ENCODE measurements at regions not wholly inside any gene's neighbourhood (a gene's known extent, or its start where the extent isn't known, plus 50 kb on each side); places are given as distances from the start of the nearest gene placed in this dataset.

DNA sequence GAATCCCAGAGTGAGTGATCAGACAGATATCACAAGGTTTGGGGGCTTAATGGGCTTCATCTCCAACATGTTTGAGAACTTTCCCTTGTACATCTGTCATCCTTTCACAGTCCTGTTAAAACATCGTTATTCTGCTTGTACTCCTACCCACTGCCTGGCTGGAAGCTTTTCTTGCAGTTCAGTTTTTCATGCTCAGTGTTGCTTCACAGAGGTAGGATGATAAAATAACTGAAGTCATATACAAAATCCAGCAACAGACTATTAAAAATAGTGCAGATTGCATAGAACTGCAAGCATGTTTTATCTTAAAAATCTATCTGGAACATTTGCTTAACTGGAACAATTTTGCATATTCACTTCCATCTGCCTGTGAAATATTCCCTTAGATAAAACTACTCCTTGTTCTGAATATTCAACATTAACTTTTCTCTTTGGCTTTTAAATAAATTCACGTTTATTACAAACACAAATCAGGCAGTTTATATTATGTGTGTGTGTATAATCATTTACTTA lies 579.6 kb upstream of the IGFBP7 start:
- DNase-seq (ENCODE audit: low read depth), result no peak

DNA sequence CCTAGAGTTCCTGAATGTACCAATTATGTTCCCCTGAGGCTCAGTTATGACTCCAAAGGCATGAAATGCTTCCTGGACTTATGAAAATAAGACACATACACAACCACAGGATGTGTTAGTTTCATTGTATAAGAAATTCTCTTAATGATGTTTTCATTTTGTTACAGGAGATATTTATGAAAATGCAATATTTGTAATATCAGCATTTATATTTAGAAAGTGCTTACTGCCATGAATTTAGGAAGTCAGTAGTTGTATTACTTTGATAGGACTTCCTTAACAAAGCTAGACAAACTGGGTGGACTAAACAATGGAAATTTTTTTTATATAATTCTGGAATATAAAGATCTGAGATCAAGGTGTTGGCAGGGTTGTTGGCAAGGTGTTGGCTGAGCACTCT lies 572.1 kb upstream of the IGFBP7 start:
- no peak for DNase-seq (ENCODE audit: low read depth)

DNA sequence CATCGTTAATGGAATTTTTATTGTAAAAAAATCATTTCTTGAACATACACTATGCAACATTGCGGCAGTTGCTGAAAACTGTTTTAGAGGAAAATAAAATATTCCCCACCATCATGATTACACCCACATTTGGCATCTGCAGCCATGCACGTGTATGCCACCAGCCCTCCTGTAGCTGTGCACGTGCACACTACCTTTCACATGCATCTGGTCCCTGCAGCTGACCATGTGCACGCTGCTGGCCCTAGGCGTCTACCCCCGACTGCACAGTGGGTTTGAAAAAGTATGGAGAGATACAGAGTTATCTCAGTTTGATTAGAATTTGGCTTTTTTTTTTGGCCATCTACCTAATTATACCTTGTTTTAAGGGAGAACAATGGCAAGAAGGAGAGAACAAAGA lies 569.8 kb upstream of the IGFBP7 start:
- DNase-seq (ENCODE audit: low read depth), result no peak

DNA sequence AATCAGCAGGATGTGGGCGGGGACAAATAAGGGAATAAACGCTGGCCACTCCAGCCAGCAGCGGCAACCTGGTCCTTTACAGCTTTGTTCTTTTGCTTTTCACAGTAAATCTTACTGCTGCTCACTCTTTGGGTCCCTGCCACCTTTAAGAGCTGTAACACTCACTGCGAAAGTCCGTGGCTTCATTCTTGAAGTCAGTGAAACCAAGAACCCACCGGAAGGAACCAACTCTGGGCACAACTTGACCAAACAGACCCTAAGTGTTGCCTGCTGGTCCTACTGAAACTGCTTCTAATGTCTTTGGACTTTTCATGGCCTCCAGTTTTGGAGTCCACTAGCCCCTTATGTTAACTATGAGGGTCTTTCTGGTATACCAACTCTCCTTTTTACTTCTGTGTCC lies 566.2 kb upstream of the IGFBP7 start:
- DNase-seq (ENCODE audit: low read depth), result no peak

GRCh38 chr4:57672846-57673433 lies 562.8 kb upstream of the IGFBP7 start:
- DNase-seq (ENCODE audit: low read depth), result no peak

- DNase-seq (ENCODE audit: low read depth), result no peak
Measured at GRCh38 chr4:57668621-57669020, 558.4 kb upstream of the IGFBP7 start.

GRCh38 chr4:57665806-57666205 lies 555.6 kb upstream of the IGFBP7 start:
- no peak for DNase-seq (ENCODE audit: low read depth)

GRCh38 chr4:57661517-57662090 lies 551.4 kb upstream of the IGFBP7 start:
- DNase-seq (ENCODE audit: low read depth), result no peak

DNA sequence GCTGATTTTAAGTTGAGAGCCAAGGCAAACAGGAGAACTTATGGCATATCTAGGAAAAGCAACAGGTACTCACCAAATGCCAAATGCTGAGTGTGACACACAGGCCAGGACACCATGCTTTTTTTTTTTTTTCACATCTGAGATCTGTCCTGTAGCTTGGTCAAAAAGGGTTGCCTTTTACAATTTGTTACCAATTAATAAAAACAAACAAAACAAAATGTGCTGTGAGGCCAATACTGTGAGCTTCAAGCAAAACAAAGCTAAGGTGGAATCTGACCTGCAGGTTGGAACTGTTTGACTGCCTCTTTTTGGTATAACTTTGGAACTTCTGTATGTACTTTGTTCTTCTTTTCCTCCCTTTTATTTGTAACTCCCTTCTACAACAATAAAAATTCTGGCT lies 548.5 kb upstream of the IGFBP7 start:
- no peak for DNase-seq (ENCODE audit: low read depth)

GRCh38 chr4:57658188-57658587 lies 548.0 kb upstream of the IGFBP7 start:
- DNase-seq (ENCODE audit: low read depth), result no peak

- DNase-seq (ENCODE audit: low read depth), result no peak
Measured at GRCh38 chr4:57655342-57655741, 545.2 kb upstream of the IGFBP7 start.

GRCh38 chr4:57652779-57653178 lies 542.6 kb upstream of the IGFBP7 start:
- DNase-seq (ENCODE audit: low read depth), result no peak

DNA sequence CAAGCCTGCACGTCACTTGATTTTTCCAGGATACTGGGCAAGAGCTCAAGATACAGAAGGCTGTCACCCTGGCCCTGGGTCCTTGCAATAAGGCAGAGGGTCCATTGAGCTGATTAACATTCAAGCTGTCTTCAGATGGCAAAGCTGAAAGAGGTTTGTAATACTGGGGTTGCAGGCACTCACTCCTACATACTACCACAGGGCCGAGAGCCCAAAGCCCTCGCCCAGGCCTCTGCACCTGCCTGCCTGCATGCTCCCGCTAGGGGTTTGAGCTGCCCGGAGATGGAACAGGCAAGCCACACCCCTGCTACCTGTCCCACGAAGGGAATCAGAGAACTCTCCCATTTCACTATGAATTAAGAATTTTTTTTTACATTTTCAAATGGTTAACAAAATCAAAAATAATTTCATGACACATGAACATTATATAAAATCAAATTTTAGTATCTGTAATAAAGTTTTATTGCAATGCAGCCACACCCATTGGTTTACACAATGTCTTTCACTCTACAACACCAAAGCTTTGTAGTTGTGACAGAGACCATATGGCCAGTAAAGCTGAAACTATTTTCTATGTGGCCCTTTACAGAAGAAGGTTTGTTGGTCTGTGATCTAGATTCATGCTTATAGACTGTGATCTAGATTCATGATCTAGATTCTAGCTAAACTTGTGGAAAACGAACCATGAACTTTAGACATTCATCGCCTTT lies 530.4 kb upstream of the IGFBP7 start:
- DNase-seq (ENCODE audit: low read depth), result no peak

- no peak for DNase-seq (ENCODE audit: low read depth)
Measured at GRCh38 chr4:57639561-57640382, 529.6 kb upstream of the IGFBP7 start.

DNA sequence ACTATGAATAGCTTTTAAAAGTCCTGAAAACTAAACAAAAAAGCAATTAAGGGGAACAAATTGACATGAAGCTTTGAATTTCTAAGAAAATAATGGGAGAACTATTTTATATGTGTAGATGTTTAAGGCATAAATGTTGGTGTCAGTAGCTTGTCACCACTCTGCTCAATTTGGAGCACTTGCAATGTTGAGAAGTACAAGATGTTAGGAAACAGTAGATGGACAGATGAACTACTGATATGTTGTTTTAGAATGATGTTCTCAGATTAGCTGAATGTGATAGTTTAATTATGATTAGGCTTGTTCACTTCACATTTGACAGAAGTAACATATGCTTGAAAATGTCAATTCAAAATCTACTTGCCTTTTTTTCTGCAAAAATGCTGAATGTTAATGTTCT lies 525.7 kb upstream of the IGFBP7 start:
- no peak for DNase-seq (ENCODE audit: low read depth)

DNA sequence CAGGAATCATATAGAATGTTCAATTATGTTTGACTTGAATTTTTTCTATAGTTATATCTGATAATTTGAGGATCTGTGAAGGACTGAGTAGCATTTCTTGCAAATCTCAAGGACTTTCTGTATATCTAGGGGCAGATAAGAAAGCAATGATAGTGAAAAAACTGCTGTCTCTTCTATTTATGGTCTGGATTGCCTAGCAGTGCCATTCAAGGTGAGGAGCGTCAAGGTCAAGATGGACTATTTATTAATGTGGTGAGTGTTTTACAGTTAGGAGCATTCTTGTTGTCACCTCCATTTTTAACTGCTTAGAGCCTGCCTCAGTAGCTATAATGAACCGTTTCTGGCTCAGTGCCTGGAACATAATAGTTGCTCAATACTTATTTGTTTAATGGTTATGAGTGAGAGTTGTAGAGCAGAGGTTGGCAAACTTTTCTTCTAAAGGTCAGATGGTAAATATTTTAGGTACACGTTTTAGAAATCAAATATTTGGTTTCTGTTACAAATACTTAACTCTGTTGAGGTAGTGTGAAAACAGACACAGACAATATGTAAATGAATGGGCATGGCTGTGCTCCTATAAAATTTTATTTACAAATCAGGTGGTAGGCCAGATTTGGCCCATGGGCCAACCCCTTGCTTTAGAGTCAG lies 523.2 kb upstream of the IGFBP7 start:
- no peak for DNase-seq (ENCODE audit: low read depth)

GRCh38 chr4:57632564-57632963 lies 522.4 kb upstream of the IGFBP7 start:
- DNase-seq (ENCODE audit: low read depth), result no peak

DNA sequence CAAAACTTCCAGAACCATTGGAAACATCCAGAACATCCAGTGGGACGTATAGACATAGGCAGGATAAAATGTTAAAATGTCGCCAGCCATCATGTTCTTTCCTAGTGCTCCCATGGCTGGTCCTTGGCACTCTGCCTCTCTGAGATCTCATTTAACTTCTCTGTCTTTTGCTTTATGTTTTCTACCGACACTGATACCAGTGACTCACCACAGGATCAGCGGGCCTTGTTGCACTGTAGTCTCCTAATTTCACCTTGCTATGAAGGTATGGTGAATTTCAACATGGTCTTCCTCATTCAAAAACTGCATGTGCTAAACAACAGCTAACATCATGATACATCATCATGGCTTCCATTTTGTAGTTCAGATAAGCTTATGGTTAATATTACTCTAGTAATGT lies 521.0 kb upstream of the IGFBP7 start:
- DNase-seq (ENCODE audit: low read depth), result no peak

DNA sequence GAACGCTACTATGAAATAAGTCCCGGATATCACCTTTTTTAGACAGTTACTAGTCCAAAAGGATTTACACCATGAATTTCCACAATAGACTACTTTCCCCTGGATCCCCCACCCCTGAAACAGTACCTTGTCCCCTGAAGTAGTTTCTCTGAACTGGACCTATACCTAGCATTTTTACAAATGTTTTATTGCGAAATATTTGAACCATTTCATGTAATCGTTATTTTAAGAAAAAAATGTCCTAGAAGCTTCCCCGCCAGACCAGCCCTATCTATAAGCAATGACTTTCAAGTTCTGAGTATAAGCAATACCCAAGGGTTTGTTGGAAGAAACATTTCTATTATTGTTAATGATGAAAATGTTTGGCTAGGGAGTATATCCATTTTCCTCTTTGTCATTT lies 517.8 kb upstream of the IGFBP7 start:
- no peak for DNase-seq (ENCODE audit: low read depth)

DNA sequence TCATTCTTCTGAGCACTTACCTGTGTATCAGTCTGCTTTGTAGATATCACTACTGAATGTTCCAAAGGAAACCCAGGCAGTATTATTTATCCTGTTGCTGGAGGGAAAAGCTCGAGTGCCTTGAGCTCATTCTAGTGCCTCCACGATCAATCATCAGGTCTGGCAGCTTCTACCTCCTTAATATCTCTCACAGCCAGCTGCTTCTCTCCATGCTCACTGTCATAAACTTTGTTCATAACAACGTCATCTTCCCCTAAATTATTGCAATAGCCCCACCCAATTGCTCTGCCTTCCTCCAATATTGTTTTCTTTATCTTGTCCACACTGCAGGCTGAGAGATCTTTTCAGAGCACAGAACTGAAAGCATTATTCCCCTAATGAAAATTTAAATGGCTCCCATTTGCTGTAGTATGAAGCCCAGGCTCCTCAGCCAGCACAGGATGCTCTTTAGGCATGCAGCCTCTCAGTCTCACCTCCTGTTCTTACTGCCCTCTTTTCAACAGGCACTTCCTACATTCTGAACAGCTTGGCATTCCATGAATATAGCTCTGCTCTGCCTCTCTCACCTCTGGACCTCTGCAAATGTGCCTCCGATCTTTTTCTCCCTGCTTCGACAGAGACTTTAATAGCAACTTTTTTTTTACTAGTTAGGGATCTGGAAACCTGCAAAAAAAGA lies 504.2 kb upstream of the IGFBP7 start:
- DNase-seq (ENCODE audit: low read depth), result no peak

DNA sequence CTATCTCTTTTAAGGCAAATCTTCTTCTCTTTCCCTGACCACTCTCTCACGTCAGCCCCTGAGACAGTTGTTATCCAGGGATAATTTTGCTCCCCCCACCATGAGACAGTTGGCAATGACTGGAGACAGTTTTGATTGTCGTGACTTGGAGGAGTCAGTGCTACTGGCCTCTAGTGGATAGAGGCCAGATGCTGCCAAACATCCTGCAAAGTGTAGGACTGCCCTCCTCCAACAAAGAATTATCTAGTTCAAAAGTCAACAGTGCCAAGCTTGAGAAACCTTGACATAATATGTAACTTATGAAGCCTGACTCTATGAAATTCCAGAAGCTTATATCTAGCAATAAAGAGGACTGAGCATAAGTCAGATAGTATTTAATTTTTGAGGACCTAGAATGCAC lies 502.1 kb upstream of the IGFBP7 start:
- no peak for DNase-seq (ENCODE audit: low read depth)
